ENCODE measurements at regions not wholly inside any gene's neighbourhood (a gene's known extent, or its start where the extent isn't known, plus 50 kb on each side); places are given as distances from the start of the nearest gene placed in this dataset.
"Not testable (repeated sequence)": the region's sequence is repeated elsewhere in the genome, so short reads cannot be mapped to it uniquely, and the experiment has no call there.

GRCh38 chr7:97317575-97317974 is 200.1 kb downstream of the SDHAF3 start:
- TF ChIP-seq CTCF (conservative IDR thresholded peaks at IDR 0.05): no peak; the same call in 1 of the 2 replicates
- H3K27ac ChIP-seq: no peak overlapping the region

GRCh38 chr7:97329871-97330270 is 212.4 kb downstream of the SDHAF3 start:
- not testable (repeated sequence) for H3K27ac ChIP-seq

- TF ChIP-seq CTCF (conservative IDR thresholded peaks at IDR 0.05): no peak
- no peak overlapping the region for H3K27ac ChIP-seq
These were observed 220.4 kb downstream of the SDHAF3 start for GRCh38 chr7:97337849-97338248.

- no peak overlapping the region for H3K27ac ChIP-seq
- no peak for TF ChIP-seq CTCF (conservative IDR thresholded peaks at IDR 0.05)
These were observed 225.0 kb downstream of the SDHAF3 start for GRCh38 chr7:97342512-97342911.

GRCh38 chr7:97346349-97346748 is 228.9 kb downstream of the SDHAF3 start:
- no peak for TF ChIP-seq CTCF (conservative IDR thresholded peaks at IDR 0.05)

GRCh38 chr7:97351488-97351887 is 234.0 kb downstream of the SDHAF3 start:
- H3K27ac ChIP-seq: no peak overlapping the region
- TF ChIP-seq CTCF (conservative IDR thresholded peaks at IDR 0.05): no peak

More at GRCh38 chr7:97346349-97346748, 228.9 kb downstream of the SDHAF3 start:
- no peak overlapping the region for H3K27ac ChIP-seq

- H3K27ac ChIP-seq: no peak overlapping the region
- TF ChIP-seq CTCF (conservative IDR thresholded peaks at IDR 0.05): no peak
These were observed 240.0 kb downstream of the SDHAF3 start for GRCh38 chr7:97357459-97357858.

- no peak overlapping the region for H3K27ac ChIP-seq
- TF ChIP-seq CTCF (conservative IDR thresholded peaks at IDR 0.05): no peak
These were observed 255.4 kb downstream of the SDHAF3 start for GRCh38 chr7:97372882-97373281.

Measured in VCaP (cell line).